GM12878 (cell line): ENCODE measurements at regions not wholly inside any gene's neighbourhood (a gene's known extent, or its start where the extent isn't known, plus 50 kb on each side); places are given as distances from the start of the nearest gene placed in this dataset.

Source experiments
- BCL11A ChIP-seq: IDR thresholded peaks from 2 replicates; pipeline ENCODE4 v1.6.1; 2011; ENCODE audit warnings: low read depth, low read length
- CBX5 ChIP-seq: sonication (generic); IDR thresholded peaks from 2 replicates; pipeline ENCODE4 v1.6.1; 2016; ENCODE audit warnings: low read depth, moderate library complexity, mild to moderate bottlenecking, inconsistent platforms
- CHD4 ChIP-seq: fragments of 200-600 bp; sonication (generic); IDR thresholded peaks from 2 replicates; pipeline ENCODE4 v1.6.1; 2016; ENCODE audit warnings: mild to moderate bottlenecking
- CREB1 ChIP-seq: IDR thresholded peaks from 2 replicates; pipeline ENCODE4 v1.6.1; 2012; ENCODE audit warnings: low read depth, mild to moderate bottlenecking, inconsistent platforms
- DPF2 ChIP-seq: fragments of 450-650 bp; IDR thresholded peaks from 2 replicates; pipeline ENCODE4 v1.6.1; 2017; ENCODE audit warnings: mild to moderate bottlenecking
- ETV6 ChIP-seq, 2 experiments: fragments of 450-650 bp in 1 of 2; IDR thresholded peaks in 1 of 2; conservative IDR thresholded peaks in 1 of 2; 2 replicates each; pipeline ENCODE4 v1.6.1; 2014; ENCODE audit warnings: antibody characterized with exemption in 1 of 2, borderline replicate concordance in 1 of 2, low read depth in 1 of 2, mild to moderate bottlenecking in 1 of 2, moderate library complexity in 1 of 2
- HDAC6 ChIP-seq: fragments of 200-600 bp; sonication (generic); IDR thresholded peaks from one replicate; pipeline ENCODE4 v1.8.0; 2017; ENCODE audit warnings: antibody characterized with exemption; ENCODE audit not compliant: unreplicated experiment
- MYB ChIP-seq: fragments of 150-350 bp; IDR thresholded peaks from 2 replicates; pipeline ENCODE4 v1.6.1; 2014; ENCODE audit warnings: mild to moderate bottlenecking, low read depth, low read length, borderline replicate concordance
- NBN ChIP-seq: fragments of 450-650 bp; IDR thresholded peaks from 2 replicates; pipeline ENCODE4 v1.6.1; 2016
- POLR2A ChIP-seq: IDR thresholded peaks from 2 replicates; pipeline ENCODE4 v1.6.1; 2011; ENCODE audit warnings: low read depth, mild to moderate bottlenecking, low read length
- RCOR1 ChIP-seq: conservative IDR thresholded peaks from 2 replicates; pipeline ENCODE4 v1.6.1; 2012; ENCODE audit warnings: low read depth, low read length, improper control_type of control experiment
- SMAD1 ChIP-seq: fragments of 450-650 bp; IDR thresholded peaks from 2 replicates; pipeline ENCODE4 v1.6.1; 2018; ENCODE audit warnings: mild to moderate bottlenecking, low read depth; ENCODE audit not compliant: partially characterized antibody
- SUPT20H ChIP-seq: IDR thresholded peaks from 2 replicates; pipeline ENCODE4 v1.6.1; 2011; ENCODE audit warnings: low read depth, mild to moderate bottlenecking, low read length, moderate library complexity, borderline replicate concordance; ENCODE audit not compliant: control insufficient read depth
- TCF7 ChIP-seq: IDR thresholded peaks from 2 replicates; pipeline ENCODE4 v1.6.1; 2014; ENCODE audit warnings: antibody characterized with exemption, borderline replicate concordance
- ZNF384 ChIP-seq: IDR thresholded peaks from 2 replicates; pipeline ENCODE4 v1.6.1; 2012; ENCODE audit warnings: low read depth, mild to moderate bottlenecking, low read length, improper control_type of control experiment, borderline replicate concordance
- ZNF622 ChIP-seq: fragments of 450-650 bp; IDR thresholded peaks from 2 replicates; pipeline ENCODE4 v1.6.1; 2017; ENCODE audit warnings: mild to moderate bottlenecking, inconsistent platforms
- ZZZ3 ChIP-seq: IDR thresholded peaks from 2 replicates; pipeline ENCODE4 v1.6.1; 2011; ENCODE audit warnings: low read depth; ENCODE audit not compliant: control insufficient read depth, insufficient read length
- TF ChIP-seq, protein P1 (sequence below): fragments of 450-650 bp; formaldehyde crosslinking; IDR thresholded peaks from 2 replicates; pipeline ENCODE4 v1.5.0; 2022; ENCODE audit warnings: mild to moderate bottlenecking, missing genetic modification characterization
- TF ChIP-seq, protein P2 (sequence below): IDR thresholded peaks from 2 replicates; pipeline ENCODE4 v1.6.1; 2012; ENCODE audit warnings: low read length, inconsistent platforms
- TF ChIP-seq, protein P3 (sequence below): fragments of 450-650 bp; IDR thresholded peaks from 2 replicates; pipeline ENCODE4 v1.6.1; 2017; ENCODE audit warnings: borderline replicate concordance
- TF ChIP-seq, protein P4 (sequence below): IDR thresholded peaks from 2 replicates; pipeline ENCODE4 v1.6.1; 2011; ENCODE audit warnings: low read depth, mild to moderate bottlenecking, low read length, moderate library complexity, borderline replicate concordance; ENCODE audit errors: extremely low read depth
- TF ChIP-seq, protein P5 (sequence below): IDR thresholded peaks from 2 replicates; pipeline ENCODE4 v1.6.1; 2011; ENCODE audit warnings: borderline replicate concordance, low read depth, mild to moderate bottlenecking, moderate library complexity, low read length; ENCODE audit not compliant: insufficient read depth, poor library complexity, severe bottlenecking

DNA sequence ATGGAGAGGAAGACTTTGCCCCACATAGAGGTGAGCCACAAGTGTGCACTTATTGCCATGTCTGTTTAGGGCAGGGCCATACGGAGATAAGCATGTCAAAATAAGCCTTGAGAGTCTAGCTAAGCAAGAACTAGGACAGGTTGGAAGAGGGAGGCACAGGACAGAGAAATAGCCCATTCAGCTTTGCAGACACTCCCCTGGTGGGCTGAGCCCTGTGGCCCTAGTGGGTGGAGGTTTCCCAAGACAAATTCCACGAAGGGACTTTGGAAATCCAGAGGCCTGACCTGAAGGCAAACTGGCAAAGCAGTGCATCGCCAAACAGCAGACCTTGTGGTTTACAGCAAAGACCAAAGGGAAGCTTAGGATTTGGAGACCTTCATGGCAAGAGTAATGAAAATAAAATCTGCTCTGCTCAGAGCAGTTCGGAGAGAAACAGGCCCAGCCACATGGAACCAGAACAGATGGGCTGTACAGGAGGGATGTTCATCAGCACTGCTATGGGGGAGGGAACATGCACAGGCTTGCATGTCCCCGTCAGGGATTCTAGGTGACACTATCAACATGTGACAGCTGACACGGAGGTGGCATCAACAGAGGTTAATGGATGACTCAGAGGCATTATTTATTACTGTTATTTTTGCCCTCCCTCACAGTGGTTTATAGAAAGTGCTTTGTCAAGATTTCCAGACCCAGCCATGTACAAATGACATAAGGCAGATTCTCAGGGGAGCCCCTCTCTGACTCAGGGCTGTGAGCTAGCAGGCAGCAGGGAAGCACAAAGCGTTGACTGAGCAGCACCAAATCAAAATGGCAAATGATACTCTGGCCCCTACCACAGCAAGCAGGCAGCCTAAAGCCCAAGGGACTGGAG is 90.1 kb upstream of the IRF2BP2 start (continued):
- TF ChIP-seq, protein P1, sequence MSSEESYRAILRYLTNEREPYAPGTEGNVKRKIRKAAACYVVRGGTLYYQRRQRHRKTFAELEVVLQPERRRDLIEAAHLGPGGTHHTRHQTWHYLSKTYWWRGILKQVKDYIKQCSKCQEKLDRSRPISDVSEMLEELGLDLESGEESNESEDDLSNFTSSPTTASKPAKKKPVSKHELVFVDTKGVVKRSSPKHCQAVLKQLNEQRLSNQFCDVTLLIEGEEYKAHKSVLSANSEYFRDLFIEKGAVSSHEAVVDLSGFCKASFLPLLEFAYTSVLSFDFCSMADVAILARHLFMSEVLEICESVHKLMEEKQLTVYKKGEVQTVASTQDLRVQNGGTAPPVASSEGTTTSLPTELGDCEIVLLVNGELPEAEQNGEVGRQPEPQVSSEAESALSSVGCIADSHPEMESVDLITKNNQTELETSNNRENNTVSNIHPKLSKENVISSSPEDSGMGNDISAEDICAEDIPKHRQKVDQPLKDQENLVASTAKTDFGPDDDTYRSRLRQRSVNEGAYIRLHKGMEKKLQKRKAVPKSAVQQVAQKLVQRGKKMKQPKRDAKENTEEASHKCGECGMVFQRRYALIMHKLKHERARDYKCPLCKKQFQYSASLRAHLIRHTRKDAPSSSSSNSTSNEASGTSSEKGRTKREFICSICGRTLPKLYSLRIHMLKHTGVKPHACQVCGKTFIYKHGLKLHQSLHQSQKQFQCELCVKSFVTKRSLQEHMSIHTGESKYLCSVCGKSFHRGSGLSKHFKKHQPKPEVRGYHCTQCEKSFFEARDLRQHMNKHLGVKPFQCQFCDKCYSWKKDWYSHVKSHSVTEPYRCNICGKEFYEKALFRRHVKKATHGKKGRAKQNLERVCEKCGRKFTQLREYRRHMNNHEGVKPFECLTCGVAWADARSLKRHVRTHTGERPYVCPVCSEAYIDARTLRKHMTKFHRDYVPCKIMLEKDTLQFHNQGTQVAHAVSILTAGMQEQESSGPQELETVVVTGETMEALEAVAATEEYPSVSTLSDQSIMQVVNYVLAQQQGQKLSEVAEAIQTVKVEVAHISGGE (CRISPR knock-in tag), result no peak
- TF ChIP-seq CBX5 (no peak), ZNF384 (no peak), CREB1 (peak; percentile 87; the same call in 1 of the 2 replicates), BCL11A (peak; percentile 71; the same call in 1 of the 2 replicates), MYB (no peak), SUPT20H (no peak), DPF2 (peak; percentile 87), TCF7 (no peak), HDAC6 (no peak), SMAD1 (peak; percentile 35), ETV6 (conservative IDR thresholded peaks at IDR 0.05 in 1 of 2, IDR thresholded peaks at IDR 0.05 in 1 of 2; ENCODE audit: borderline replicate concordance in 1 of 2, low read depth in 1 of 2) (peak in 1 of 2 experiments; percentile 78; a peak in 2 of 4 replicates), ZNF622 (no peak), CHD4 (no peak), NBN (peak; percentile 93), RCOR1 (no peak), POLR2A (0 out of 2 replicates have a peak, but pooled peaks have one; percentile 23), ZZZ3 (no peak)
- TF ChIP-seq, protein P2, sequence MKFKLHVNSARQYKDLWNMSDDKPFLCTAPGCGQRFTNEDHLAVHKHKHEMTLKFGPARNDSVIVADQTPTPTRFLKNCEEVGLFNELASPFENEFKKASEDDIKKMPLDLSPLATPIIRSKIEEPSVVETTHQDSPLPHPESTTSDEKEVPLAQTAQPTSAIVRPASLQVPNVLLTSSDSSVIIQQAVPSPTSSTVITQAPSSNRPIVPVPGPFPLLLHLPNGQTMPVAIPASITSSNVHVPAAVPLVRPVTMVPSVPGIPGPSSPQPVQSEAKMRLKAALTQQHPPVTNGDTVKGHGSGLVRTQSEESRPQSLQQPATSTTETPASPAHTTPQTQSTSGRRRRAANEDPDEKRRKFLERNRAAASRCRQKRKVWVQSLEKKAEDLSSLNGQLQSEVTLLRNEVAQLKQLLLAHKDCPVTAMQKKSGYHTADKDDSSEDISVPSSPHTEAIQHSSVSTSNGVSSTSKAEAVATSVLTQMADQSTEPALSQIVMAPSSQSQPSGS, result peak; percentile 91
- TF ChIP-seq, protein P3, sequence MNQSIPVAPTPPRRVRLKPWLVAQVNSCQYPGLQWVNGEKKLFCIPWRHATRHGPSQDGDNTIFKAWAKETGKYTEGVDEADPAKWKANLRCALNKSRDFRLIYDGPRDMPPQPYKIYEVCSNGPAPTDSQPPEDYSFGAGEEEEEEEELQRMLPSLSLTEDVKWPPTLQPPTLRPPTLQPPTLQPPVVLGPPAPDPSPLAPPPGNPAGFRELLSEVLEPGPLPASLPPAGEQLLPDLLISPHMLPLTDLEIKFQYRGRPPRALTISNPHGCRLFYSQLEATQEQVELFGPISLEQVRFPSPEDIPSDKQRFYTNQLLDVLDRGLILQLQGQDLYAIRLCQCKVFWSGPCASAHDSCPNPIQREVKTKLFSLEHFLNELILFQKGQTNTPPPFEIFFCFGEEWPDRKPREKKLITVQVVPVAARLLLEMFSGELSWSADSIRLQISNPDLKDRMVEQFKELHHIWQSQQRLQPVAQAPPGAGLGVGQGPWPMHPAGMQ, result no peak
- TF ChIP-seq, protein P4, sequence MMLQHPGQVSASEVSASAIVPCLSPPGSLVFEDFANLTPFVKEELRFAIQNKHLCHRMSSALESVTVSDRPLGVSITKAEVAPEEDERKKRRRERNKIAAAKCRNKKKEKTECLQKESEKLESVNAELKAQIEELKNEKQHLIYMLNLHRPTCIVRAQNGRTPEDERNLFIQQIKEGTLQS, result no peak
- TF ChIP-seq, protein P5, sequence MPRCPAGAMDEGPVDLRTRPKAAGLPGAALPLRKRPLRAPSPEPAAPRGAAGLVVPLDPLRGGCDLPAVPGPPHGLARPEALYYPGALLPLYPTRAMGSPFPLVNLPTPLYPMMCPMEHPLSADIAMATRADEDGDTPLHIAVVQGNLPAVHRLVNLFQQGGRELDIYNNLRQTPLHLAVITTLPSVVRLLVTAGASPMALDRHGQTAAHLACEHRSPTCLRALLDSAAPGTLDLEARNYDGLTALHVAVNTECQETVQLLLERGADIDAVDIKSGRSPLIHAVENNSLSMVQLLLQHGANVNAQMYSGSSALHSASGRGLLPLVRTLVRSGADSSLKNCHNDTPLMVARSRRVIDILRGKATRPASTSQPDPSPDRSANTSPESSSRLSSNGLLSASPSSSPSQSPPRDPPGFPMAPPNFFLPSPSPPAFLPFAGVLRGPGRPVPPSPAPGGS, result peak; percentile 51
